ENCODE measurements at regions not wholly inside any gene's neighbourhood (a gene's known extent, or its start where the extent isn't known, plus 50 kb on each side); places are given as distances from the start of the nearest gene placed in this dataset.

DNA sequence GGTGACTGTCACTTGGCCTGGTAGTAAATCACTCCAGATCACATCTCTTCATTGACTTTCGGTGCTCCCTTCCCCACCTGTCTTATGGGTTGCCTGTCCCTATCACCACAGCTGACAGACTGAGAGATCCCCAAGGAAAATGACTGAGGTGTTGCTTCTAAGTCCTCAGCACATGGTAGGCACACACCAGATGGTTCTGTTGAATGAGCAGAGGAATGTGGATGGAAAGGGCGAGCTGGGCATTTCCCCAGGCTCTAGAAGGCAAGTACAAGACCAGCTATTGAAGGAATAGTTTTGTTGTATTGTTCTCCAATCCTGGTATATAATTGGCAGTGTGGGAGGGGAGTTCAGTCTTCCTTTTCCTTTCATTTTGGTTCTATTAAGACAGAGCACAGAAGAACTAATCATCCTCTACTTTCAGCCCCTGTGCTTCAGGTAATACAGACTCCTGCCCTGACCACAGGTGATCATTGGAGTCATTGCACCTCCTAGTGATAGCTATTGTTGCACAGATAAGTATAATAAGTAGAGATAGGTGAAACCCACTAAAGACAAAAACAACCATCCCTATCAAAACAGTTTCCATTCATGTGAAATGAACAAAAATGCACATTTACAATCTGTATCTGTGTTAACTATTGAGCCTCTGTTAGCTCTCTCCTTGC is 158.6 kb downstream of the TRAM1L1 start:
- TF ChIP-seq, protein P1, sequence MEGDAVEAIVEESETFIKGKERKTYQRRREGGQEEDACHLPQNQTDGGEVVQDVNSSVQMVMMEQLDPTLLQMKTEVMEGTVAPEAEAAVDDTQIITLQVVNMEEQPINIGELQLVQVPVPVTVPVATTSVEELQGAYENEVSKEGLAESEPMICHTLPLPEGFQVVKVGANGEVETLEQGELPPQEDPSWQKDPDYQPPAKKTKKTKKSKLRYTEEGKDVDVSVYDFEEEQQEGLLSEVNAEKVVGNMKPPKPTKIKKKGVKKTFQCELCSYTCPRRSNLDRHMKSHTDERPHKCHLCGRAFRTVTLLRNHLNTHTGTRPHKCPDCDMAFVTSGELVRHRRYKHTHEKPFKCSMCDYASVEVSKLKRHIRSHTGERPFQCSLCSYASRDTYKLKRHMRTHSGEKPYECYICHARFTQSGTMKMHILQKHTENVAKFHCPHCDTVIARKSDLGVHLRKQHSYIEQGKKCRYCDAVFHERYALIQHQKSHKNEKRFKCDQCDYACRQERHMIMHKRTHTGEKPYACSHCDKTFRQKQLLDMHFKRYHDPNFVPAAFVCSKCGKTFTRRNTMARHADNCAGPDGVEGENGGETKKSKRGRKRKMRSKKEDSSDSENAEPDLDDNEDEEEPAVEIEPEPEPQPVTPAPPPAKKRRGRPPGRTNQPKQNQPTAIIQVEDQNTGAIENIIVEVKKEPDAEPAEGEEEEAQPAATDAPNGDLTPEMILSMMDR (IDR thresholded peaks at IDR 0.05; ENCODE audit: control extremely low read depth, extremely low read depth), result no peak
- H3K9ac ChIP-seq (ENCODE audit: insufficient read depth in 1 of 2, low read length in 2 of 2), result no peak overlapping the region
- H3K4me1 ChIP-seq (ENCODE audit: control insufficient read depth in 5 of 5, insufficient read depth in 5 of 5, low read length in 5 of 5), result peaks cover 0 to 4% (median 0%) of the 10 kb centered on the region in 5 donors
- no peaks in the 10 kb centered on the region for H3K9me3 ChIP-seq (ENCODE audit: control insufficient read depth in 4 of 4, insufficient read depth in 3 of 4, low read length in 3 of 4)
- no peaks in the 10 kb centered on the region for H3K36me3 ChIP-seq (ENCODE audit: control insufficient read depth in 4 of 4, insufficient read depth in 4 of 4, low read length in 4 of 4)
- peaks cover 0 to 12% (median 8%) of the 10 kb centered on the region in 3 donors for H3K27me3 ChIP-seq (ENCODE audit: control insufficient read depth in 3 of 3, insufficient read depth in 3 of 3, low read length in 2 of 3)
- no peak overlapping the region for H3K27ac ChIP-seq (ENCODE audit: low read depth in 1 of 2, low read length in 1 of 2)
- 85% methylated on average over 2 of the region's 2 CpGs for WGBS, 2 donors
- no peak overlapping the region for H3K4me3 ChIP-seq
- no peak for ATAC-seq (ENCODE audit: insufficient read depth, low FRiP score)
- no peak for DNase-seq

DNA sequence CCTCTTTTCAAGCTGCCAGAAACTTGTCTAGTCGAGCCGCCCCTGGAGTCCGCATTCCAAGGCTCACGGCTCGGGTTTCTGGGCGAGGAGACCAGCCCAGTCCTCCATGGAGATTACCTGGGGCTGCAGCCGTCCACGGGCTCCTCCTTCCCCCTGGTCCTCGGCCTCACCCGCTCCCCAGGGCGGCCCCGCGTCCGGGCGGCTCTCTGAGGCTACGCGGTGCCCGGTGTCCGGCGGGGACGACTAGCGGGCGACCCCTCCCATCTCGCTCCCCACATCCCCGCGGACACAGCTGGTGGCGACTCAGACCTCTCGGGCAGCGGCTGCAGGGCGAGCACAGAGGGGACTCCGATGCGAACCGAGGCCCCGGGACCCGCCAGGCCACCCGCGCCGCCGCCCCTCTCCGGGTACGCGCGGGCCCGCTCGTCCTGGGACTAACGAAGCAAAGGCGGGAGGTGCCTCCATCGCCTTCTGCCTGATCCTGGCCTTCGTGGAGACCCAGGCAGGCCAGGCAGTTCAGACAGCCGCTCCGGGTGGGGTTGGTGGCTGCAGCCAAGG is 159.4 kb downstream of the TRAM1L1 start:
- ATAC-seq (ENCODE audit: insufficient read depth, low FRiP score) (peak; percentile 33), DNase-seq (peak; percentile 20 to 47 (median 40))
- peaks cover 0 to 4% (median 0%) of the 10 kb centered on the region in 5 donors for H3K4me1 ChIP-seq (ENCODE audit: control insufficient read depth in 5 of 5, insufficient read depth in 5 of 5, low read length in 5 of 5)
- no peaks in the 10 kb centered on the region for H3K36me3 ChIP-seq (ENCODE audit: control insufficient read depth in 4 of 4, insufficient read depth in 4 of 4, low read length in 4 of 4)
- WGBS, 2 donors, result 8 to 13% methylated on average over 38 to 51 of the region's 51 CpGs
- no peak overlapping the region for H3K9ac ChIP-seq (ENCODE audit: insufficient read depth in 1 of 2, low read length in 2 of 2)
- peaks cover 0 to 12% (median 8%) of the 10 kb centered on the region in 3 donors for H3K27me3 ChIP-seq (ENCODE audit: control insufficient read depth in 3 of 3, insufficient read depth in 3 of 3, low read length in 2 of 3)
- no peak overlapping the region for H3K27ac ChIP-seq (ENCODE audit: low read depth in 1 of 2, low read length in 1 of 2)
- TF ChIP-seq, protein P1 (IDR thresholded peaks at IDR 0.05; ENCODE audit: control extremely low read depth, extremely low read depth), result no peak
- H3K9me3 ChIP-seq (ENCODE audit: control insufficient read depth in 4 of 4, insufficient read depth in 3 of 4, low read length in 3 of 4), result no peaks in the 10 kb centered on the region
- H3K4me3 ChIP-seq, result no peak overlapping the region

DNA sequence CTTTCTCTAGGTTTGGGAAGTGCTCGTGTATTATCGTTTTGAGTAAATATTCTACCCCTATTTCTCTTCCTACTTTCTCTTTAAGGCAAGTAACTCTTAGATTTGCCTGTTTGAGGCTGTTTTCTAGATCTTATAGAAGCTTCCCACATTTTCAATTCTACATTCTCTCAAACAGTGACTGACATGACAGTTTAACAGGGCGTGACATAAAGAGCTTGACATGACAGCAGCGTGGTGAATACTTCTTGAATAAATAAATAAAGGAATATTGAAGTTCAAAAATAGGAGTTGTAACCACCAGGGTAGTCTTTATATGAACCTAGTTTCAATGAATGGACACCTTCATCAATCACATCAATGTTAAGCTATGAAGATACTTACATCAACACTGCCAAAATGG is 162.0 kb downstream of the TRAM1L1 start:
- H3K9ac ChIP-seq (ENCODE audit: insufficient read depth in 1 of 2, low read length in 2 of 2), result no peak overlapping the region
- WGBS, 2 donors, result 83 to 86% methylated on average over 4 of the region's 4 CpGs
- no peak for ATAC-seq (ENCODE audit: insufficient read depth, low FRiP score)

More for the DNA sequence above, 162.0 kb downstream of the TRAM1L1 start:
- no peaks in the 10 kb centered on the region for H3K36me3 ChIP-seq (ENCODE audit: control insufficient read depth in 4 of 4, insufficient read depth in 4 of 4, low read length in 4 of 4)
- peaks cover 0 to 12% (median 8%) of the 10 kb centered on the region in 3 donors for H3K27me3 ChIP-seq (ENCODE audit: control insufficient read depth in 3 of 3, insufficient read depth in 3 of 3, low read length in 2 of 3)
- H3K4me3 ChIP-seq, result no peak overlapping the region
- H3K27ac ChIP-seq (ENCODE audit: low read depth in 1 of 2, low read length in 1 of 2), result no peak overlapping the region
- peaks cover 0 to 5% (median 0%) of the 10 kb centered on the region in 4 donors for H3K9me3 ChIP-seq (ENCODE audit: control insufficient read depth in 4 of 4, insufficient read depth in 3 of 4, low read length in 3 of 4)
- TF ChIP-seq, protein P1 (IDR thresholded peaks at IDR 0.05; ENCODE audit: control extremely low read depth, extremely low read depth), result no peak
- DNase-seq, result no peak
- H3K4me1 ChIP-seq (ENCODE audit: control insufficient read depth in 5 of 5, insufficient read depth in 5 of 5, low read length in 5 of 5), result peaks cover 0 to 4% (median 0%) of the 10 kb centered on the region in 5 donors

All from lung (tissue), 11 donors.